Thoracic aorta (tissue), 2 donors: ENCODE measurements at regions not wholly inside any gene's neighbourhood (a gene's known extent, or its start where the extent isn't known, plus 50 kb on each side); places are given as distances from the start of the nearest gene placed in this dataset.
"Not testable (repeated sequence)": the region's sequence is repeated elsewhere in the genome, so short reads cannot be mapped to it uniquely, and the experiment has no call there.

Experiments
- ATAC-seq: fragments of 150-250 bp; one replicate; pipeline ENCODE4 v1.8.0; 2017; ENCODE audit warnings: low read depth; ENCODE audit not compliant: insufficient number of reproducible peaks, low FRiP score
- DNase-seq: peaks from one replicate; pipeline ENCODE4 v3.0.0-alpha.2; 2020; ENCODE audit warnings: low spot score
- H3K27ac ChIP-seq, 2 donors: fragments of 200-600 bp; sonication (generic); 1 replicate in 1 of 2; 2 replicates in 1 of 2; pipeline ENCODE4 v1.5.1; 2016; ENCODE audit warnings: mild to moderate bottlenecking in 2 of 2, moderate library complexity in 2 of 2
- H3K27me3 ChIP-seq: fragments of 200-600 bp; sonication (generic); replicated peaks from 2 replicates; pipeline ENCODE4 v1.6.0; 2016; ENCODE audit warnings: mild to moderate bottlenecking; ENCODE audit not compliant: insufficient read depth
- H3K36me3 ChIP-seq: fragments of 200-600 bp; sonication (generic); one replicate; pipeline ENCODE4 v1.5.1; 2016
- H3K4me1 ChIP-seq, 2 donors: fragments of 200-600 bp; sonication (generic); 1 replicate in 1 of 2; 2 replicates in 1 of 2; pipeline versions ENCODE4 v1.5.1 to v1.6.0; 2016; ENCODE audit warnings: low read depth in 2 of 2, mild to moderate bottlenecking in 1 of 2; ENCODE audit not compliant: control insufficient read depth in 1 of 2
- H3K4me3 ChIP-seq: fragments of 200-600 bp; sonication (generic); 2 replicates; pipeline ENCODE4 v1.5.1; 2016; ENCODE audit warnings: mild to moderate bottlenecking
- H3K9me3 ChIP-seq: fragments of 200-600 bp; sonication (generic); 2 replicates; pipeline ENCODE4 v1.5.1; 2016
- TF ChIP-seq, protein P1 (sequence below): fragments of 200-600 bp; sonication (generic); IDR thresholded peaks from one replicate; pipeline ENCODE4 v1.5.1; 2019; ENCODE audit warnings: antibody characterized with exemption

DNA sequence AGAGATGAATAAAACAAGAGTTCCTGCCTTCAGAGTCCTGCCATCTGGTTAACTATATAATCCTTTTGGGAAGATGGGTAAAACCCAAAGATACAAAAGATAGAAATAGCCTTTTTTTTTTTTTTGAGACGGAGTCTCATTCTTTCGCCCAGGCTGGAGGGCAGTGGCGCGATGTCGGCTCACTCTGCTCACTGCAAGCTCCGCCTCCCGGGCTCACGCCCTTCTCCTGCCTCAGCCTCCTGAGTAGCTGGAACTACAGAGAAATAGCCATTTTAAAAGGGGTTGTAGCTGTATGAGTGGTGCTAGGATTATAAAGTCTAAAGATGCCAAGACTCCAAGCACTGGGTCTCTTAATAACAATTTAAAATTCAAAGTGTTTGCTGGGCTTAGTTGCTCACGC, 97.2 kb downstream of the KDR start:
- ATAC-seq = no peak
- no peak overlapping the region for H3K4me3 ChIP-seq
- H3K36me3 ChIP-seq = no peaks in the 10 kb centered on the region
- no peak overlapping the region for H3K27ac ChIP-seq
- H3K4me1 ChIP-seq = peaks cover 0 to 15% of the 10 kb centered on the region in 2 donors
- DNase-seq = no peak
- TF ChIP-seq, protein P1, sequence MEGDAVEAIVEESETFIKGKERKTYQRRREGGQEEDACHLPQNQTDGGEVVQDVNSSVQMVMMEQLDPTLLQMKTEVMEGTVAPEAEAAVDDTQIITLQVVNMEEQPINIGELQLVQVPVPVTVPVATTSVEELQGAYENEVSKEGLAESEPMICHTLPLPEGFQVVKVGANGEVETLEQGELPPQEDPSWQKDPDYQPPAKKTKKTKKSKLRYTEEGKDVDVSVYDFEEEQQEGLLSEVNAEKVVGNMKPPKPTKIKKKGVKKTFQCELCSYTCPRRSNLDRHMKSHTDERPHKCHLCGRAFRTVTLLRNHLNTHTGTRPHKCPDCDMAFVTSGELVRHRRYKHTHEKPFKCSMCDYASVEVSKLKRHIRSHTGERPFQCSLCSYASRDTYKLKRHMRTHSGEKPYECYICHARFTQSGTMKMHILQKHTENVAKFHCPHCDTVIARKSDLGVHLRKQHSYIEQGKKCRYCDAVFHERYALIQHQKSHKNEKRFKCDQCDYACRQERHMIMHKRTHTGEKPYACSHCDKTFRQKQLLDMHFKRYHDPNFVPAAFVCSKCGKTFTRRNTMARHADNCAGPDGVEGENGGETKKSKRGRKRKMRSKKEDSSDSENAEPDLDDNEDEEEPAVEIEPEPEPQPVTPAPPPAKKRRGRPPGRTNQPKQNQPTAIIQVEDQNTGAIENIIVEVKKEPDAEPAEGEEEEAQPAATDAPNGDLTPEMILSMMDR = no peak
- no peaks in the 10 kb centered on the region for H3K9me3 ChIP-seq
- H3K27me3 ChIP-seq = no peaks in the 10 kb centered on the region

DNA sequence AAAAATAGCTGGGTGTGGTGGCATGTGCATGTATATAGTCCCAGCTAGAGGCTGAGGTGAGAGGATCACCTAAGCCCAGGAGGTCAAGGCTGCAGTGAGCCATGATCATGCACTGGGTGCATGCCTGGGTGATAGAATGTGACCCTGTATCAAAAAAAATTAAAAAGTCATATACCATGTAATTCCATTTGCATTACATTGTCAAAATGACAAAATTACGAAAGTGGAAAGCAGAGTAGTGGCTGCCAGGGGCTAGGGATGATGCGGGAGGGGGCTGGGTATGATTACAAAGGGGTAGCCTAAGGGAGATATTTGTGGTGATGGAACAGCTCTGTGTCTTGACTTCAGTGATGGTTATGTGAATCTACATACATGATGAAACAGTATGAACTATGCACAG, 97.8 kb downstream of the KDR start:
- H3K9me3 ChIP-seq = no peaks in the 10 kb centered on the region
- DNase-seq (no peak), ATAC-seq (no peak)
- peaks cover 0 to 9% of the 10 kb centered on the region in 2 donors for H3K4me1 ChIP-seq
- TF ChIP-seq, protein P1 = no peak
- H3K36me3 ChIP-seq = no peaks in the 10 kb centered on the region
- no peak overlapping the region for H3K4me3 ChIP-seq
- no peak overlapping the region for H3K27ac ChIP-seq
- no peaks in the 10 kb centered on the region for H3K27me3 ChIP-seq

DNA sequence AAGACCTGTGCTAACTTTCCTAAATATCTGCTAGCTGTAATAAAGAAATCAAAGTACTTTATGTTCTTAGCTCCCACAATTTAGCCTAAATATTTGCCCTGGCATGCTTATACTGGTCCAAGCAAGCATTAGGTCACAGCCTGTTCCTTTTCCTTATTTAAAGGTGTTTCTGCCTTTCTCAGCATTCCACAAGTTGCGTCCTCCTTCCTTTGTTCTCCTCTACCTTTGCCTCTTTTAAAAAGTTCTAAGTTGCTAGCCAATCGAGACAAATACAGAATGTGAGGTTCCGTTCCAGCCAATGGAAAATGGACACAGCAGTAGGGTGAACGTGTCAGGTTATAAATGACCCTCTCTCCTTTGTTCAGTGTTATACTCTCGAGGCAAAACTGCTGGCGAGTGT, 99.9 kb downstream of the KDR start:
- H3K27ac ChIP-seq, DNase-seq, H3K4me1 ChIP-seq, ATAC-seq, H3K4me3 ChIP-seq, H3K36me3 ChIP-seq, H3K9me3 ChIP-seq, H3K27me3 ChIP-seq: not testable (repeated sequence)

DNA sequence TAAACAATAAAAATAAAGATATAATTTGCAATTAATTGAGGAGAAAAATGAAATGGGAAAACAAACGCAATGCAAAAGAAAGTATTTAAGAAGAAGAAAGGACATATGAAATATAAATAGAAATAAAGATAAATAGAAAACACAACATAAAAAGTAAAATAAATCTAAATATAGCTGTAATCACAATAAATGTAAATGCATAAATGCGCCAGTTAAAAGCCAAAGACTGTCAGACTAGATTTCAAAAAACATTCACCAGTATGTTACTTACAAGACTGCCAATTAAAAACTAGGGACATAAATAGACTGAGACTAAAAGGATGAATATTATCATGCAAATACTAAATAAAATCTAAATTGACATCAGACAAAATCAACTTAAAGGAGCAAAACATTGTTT, 102.4 kb downstream of the KDR start:
- H3K9me3 ChIP-seq = no peaks in the 10 kb centered on the region
- H3K4me3 ChIP-seq = no peak overlapping the region
- H3K36me3 ChIP-seq = no peaks in the 10 kb centered on the region

DNA sequence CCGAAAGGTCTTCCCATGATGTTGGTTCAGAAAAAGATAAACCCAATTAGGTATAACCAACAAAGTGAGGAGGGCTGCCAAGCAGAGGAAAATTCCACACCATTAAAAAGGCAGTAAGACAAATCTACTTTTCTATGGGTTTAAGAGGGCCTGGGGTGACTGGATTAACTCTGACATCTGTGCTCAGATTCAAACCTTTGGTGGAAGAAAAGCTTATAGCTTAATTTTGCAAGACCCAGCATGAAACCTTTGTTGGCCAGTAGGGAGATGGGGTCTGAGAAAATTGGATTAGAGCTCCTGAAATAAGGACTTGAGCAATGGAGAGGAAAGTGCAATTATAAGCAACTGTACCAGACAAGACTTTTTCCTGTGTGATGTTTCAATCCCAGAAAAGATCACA, 104.2 kb downstream of the KDR start:
- no peaks in the 10 kb centered on the region for H3K36me3 ChIP-seq
- DNase-seq (no peak), ATAC-seq (no peak)
- H3K4me1 ChIP-seq = peaks cover 0 to 8% of the 10 kb centered on the region in 2 donors
- H3K27me3 ChIP-seq = no peaks in the 10 kb centered on the region
- no peaks in the 10 kb centered on the region for H3K9me3 ChIP-seq
- TF ChIP-seq, protein P1 = no peak
- H3K4me3 ChIP-seq = no peak overlapping the region
- H3K27ac ChIP-seq = no peak overlapping the region

More for the DNA sequence above, 102.4 kb downstream of the KDR start:
- DNase-seq (no peak), ATAC-seq (no peak)
- H3K4me1 ChIP-seq = peaks cover 0 to 8% of the 10 kb centered on the region in 2 donors
- H3K27me3 ChIP-seq = no peaks in the 10 kb centered on the region
- TF ChIP-seq, protein P1 = no peak
- H3K27ac ChIP-seq = no peak overlapping the region

DNA sequence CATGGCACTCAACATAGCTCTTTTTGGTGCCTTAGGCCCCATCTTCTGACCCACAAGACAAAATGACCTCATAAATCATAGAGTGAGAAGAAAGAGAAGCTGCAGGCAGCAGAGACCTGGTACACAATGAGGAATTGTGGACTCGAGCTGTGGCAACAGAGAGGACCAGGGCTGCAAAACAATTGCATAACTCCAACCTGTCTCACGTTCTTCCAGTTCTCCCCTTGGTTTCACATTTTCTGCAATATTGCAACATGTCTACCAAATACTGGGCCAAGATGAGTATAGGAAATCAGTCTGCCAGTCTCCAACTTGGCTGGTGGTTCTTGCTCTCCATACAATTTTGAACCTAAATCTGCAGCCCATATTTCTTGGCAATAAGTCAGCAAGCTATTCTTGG, 105.3 kb downstream of the KDR start:
- H3K4me3 ChIP-seq = no peak overlapping the region
- H3K36me3 ChIP-seq = no peaks in the 10 kb centered on the region
- ATAC-seq (no peak), DNase-seq (no peak)
- H3K9me3 ChIP-seq = no peaks in the 10 kb centered on the region
- no peaks in the 10 kb centered on the region for H3K4me1 ChIP-seq
- no peaks in the 10 kb centered on the region for H3K27me3 ChIP-seq
- no peak overlapping the region for H3K27ac ChIP-seq
- TF ChIP-seq, protein P1 = no peak
